ENCODE measurements at regions not wholly inside any gene's neighbourhood (a gene's known extent, or its start where the extent isn't known, plus 50 kb on each side); places are given as distances from the start of the nearest gene placed in this dataset.

DNA sequence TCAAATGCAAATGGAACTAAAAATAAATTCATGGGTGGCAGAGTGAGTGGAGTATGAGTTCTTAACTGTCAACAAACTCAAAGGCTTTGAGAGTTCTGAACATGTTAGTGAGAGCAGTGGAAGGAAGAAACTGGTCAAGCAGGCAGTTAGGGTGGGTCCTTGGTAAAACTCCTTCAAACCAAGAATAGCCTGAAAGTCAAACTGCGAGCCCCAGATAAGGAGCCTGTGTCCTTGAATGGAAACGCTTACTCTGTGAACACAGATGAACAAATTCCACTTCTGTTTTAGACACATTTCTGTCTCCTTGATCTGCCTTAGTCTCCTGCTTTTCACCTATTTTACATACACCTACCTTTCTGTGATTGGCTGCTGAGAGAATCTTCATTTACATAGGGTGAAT is 129.4 kb upstream of the PCDH18 start:
- no peak for DNase-seq

DNA sequence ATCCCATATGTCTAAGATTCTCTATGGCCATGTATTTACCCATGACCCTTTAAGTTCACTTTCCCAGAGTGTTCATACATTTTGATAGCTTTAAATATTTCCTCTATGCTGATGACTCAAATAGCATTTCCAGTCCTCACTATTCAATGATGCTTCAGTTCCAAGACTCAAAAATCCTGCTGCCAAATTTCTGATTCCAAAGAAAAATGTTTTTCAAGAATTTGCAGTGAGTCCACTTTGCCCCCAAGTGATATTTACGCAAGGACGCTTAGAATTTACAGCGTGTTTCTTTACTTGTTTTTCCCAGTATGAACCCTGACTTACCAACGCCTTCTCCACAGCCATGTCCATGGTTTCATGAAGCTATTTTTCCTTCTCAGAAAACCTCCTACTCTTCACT is 127.9 kb upstream of the PCDH18 start:
- DNase-seq = peak; percentile 18

DNA sequence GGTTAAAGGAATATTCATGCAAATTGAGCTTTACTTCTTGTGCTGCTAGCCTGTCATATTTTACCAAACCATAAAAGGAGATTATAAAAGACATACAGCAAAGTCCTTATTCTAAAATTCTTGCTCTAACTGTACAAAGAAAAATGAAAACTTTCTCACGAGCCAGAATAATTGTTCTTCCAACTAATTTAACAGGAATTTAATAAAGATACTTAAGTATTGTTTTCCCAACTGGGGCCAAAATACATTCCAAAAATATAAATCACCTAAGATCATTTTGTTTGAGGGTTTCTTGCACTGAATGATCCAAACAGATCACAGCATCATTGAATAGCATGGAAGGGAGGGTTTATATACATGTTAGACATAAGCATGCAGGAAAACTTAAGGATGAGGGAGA is 127.1 kb upstream of the PCDH18 start:
- DNase-seq = peak; percentile 48

DNA sequence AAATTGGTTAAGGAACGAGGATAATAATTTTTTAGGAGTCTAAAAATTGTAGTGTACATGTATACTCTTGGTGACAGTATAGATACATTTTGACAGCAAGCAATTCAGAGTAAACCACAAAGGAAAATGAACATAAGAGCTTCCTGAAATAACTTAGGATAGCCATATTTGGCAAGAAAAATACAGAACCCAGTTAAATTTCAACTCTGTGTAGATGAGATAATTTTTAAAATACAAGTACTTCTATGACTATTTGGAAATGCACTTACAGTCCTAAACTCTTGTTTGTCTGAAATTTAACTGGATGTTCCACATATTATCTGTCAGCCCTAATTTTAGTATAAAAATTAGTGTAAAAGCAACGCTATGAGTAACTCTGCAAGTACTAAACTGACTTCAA is 124.4 kb upstream of the PCDH18 start:
- no peak for DNase-seq

DNA sequence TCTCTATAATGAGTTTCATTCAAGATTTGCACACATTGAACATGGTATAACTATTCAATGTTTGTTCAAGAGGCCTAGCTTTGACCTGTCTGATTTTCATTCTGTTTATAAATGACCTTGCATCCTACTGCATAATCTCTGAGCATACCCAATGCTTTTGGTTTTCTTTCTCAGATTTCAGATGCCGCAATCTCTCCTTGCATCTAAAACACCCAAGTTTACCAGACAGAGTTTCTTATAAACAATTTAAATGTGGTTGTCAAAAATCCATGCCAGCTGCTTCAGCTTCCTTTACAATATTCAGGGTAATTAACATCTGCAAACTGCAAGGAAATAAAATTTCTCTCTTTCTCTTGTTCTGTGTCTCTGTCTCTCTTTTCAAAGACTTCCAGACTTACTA is 123.0 kb upstream of the PCDH18 start:
- DNase-seq = no peak

DNA sequence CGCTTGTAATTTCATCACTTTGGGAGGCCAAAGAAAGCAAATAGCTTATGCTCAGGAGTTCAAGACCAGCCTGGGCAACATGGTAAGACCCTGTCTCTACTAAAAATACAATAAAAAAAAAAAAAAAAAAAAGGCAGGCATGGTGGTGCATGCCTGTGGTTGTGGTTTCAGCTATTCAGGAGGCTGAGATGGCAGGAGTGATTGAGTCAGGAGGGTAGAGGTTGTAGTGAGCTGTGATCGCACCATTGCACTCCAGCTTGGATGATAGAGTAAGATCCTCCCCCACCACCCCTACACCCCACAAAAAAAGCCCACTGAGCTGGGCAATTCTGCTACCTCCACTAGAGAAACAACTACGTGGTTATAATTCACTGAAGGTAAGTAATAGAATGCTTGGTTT is 118.8 kb upstream of the PCDH18 start:
- DNase-seq = peak; percentile 61

DNA sequence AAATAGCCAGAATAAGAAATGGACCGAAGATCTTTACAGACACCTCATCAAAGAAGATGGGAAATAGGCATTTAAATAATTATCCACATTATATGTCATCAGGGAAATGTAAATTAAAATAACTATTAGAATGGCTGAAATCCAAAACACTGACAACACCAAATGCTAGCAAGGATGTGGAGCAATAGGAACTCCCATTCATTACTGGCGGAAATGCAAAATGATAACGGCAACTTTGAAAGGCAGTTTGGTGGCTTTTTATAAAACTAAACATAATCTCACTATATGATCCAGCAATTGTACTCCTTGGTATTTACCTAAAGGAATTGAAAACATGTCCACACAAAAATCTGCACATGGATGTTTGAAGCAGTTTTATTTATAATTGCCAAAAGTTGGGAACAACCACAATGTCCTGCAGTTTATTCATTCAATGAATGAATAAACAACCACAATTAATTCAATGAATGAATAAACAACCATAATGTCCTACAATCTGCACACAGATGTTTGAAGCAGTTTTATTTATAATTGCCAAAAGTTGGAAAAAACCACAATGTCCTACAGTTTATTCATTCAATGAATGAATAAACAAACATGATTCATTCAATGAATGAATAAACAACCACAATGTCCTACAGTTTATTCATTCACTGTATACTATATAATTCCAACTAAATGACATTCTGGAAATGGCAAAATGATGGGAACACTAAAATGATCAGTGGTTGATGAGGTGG is 117.6 kb upstream of the PCDH18 start:
- peak; percentile 57 for DNase-seq

DNA sequence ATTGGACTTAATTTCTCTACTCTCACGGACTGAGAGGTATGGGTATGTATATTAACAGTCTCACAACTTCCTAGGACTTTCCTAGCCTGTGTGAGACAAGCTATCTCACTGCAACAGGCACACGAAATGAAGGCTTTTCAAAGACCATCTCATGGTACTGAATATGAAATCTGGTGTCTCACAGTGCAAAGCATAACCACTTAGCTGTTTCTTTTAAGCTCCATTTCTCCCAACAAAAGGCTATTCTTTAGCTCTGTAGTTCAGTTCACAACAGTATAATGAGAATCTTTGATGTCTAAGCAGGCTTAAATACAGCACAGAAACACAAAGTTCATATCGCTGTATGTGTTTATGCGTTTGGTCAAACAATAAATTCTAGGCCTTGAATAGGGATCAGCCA is 116.2 kb upstream of the PCDH18 start:
- no peak for DNase-seq

DNA sequence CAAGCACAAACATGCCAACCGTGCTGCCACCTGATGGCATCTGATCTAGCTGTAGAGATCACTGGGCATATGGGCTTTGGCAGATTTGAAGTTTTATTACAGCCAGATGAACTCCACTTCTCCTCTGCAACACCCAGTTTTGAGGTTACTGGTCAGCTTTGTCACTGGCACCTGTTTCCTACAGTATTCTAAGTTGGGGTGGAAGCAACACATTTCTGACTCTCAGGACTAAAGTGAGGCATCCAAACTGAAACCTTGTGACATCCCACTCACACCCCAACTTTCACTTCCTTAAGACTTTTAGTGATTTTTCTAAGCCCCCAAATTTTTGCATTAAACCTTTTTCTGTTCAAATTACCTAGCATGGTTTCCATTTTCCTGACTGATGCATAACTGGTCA is 115.1 kb upstream of the PCDH18 start:
- no peak for DNase-seq

DNA sequence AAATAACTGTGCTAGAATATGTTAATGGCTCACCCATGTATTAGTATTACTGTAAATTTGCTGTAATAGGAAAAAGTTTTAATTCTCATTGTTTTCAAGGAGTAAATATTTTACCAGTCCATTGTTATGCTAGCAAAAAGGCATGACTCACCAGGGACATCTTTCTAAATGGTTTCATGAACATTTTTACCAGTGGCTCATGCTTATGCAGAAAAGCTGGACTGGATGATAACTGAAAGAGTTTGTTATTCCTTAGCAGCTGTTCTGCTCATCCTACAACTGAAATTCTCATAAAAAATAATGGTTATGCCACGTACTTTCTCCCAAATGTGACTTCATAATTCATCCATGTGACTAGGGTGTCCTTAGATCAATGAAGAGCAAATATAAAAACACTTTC is 111.9 kb upstream of the PCDH18 start:
- no peak for DNase-seq

DNA sequence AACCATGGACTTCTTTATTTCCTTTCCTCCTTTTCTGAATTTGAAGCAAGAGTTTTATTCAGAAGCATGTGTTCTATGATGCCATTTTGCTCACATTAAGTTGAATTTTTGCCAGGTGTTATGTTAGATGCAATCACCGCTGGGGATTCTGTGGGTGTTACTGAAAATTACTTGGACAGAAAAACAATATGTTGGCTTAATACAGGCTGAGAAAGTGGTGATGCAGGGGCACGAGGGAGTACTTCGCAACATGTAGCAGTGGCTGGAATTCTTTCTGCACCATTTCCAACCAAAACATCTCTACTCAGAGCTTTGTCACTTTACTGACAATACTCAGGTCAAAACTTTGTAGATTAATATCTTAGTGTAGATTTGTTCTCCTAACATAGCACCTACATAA is 109.2 kb upstream of the PCDH18 start:
- no peak for DNase-seq

DNA sequence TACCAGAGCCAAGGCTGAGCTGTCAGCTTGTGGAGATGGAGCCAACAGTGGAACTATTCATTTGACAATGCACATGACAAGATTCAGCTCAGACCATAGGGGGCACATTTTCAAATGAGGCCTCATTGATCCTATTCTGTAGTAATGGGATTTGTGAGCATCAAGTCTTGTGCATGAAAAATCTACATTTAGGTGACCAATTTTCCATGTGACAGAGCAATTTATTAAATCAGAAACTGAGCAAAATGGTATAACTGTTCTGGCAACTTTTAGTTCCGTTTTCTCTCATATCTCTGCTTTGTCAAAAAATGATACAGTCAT is 108.5 kb upstream of the PCDH18 start:
- DNase-seq = no peak

DNA sequence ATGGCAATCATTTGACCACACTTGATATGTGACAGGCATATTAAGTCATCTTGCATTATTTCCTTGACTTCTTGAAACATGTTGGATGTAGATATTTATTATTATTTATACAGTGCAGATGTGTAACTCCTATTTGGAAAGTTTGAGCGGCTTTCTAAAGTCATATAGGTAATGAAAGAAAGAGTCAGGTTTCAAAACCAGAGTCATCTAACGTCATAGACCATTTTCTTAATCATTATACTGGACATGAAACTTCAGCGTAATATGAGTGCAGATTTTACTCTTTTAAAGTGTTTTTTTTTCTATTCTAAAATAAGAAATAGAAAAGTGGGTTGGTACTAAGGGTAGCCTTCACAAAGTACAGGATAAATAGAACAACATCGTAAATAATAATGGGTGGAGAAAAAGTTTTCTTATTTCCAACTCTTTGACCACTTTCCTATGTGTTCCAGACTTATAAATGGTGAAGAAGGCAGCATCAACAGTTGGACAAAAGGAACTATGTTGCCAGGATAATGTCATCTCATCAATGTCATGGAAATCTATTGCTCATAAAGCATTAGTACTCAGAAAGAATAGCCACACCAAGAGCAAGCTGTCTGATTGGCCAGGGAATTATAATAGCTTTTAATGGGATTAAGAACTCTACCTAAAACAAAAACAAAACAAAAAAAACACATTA is 108.0 kb upstream of the PCDH18 start:
- no peak for DNase-seq

DNA sequence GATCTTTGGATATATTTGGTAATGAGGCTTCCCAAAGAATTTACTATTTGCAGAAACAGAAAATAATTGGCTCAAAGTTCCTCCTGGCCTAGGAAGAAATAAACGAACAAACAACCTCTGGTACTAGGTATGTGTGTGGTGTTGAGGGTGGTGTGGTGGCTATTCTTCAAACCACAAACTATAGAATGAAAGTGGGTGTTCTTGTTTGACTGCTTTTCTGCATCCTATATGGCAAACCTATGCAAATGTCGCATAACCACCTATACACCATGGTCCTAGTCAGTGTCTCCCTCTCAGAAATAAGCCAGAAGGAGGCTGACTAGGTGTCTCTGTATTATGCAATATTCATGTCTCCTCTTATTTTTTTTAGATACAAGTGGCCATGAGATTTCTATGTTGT is 106.6 kb upstream of the PCDH18 start:
- DNase-seq = no peak

DNA sequence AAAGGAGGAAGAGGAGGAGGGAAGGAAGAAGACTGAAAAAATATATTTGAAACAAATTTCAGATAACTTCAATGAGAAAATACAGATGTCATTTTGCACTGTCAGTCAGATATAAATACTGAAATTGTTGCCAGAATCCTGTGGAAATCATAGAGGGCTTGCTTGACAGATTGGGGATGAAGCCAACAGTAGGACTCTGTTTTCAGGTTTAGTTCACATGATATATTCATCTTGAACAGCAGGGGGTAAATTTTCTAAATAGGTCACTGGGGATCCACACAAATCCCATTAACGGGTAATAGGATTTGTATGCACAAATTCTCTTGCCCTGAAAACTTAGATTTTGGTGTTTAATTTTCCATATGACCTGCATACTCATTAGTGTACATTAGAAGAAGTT is 103.3 kb upstream of the PCDH18 start:
- no peak for DNase-seq

DNA sequence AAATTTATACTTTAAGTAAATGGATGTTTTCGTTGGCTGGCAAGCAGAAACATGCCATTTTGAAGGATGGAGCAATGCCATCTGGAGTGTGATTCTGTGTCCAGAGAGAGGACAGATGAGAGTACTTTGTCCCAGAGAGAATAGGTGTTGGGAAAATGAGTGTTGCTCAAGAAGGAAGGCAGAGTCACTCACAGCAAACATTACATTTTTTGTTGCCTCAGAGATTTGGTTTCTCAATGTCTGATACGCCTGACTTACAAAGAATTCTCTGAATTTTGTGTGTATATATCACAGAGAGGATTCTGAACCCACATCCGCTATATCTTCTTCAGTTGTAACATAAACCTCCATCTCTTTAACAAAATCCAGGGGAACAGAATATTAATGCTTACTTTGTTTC is 102.8 kb upstream of the PCDH18 start:
- DNase-seq = no peak

DNA sequence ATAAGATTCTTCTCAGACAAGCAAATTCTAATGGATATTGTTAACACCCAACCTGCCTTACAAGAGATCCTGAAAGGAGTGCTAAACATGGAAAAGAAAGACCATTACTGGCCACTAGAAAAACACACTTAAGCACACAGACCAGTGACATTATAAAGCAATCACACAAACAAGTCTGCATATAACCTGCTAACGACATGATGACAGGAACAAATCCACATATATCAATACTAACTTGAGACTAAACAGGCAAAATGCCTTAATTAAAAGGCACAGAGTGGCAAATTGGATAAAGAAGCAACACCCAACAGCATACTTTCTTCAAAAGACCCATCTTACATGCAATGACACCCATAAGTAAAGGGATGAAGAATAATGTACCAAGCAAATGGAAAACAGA is 100.5 kb upstream of the PCDH18 start:
- DNase-seq = no peak

DNA sequence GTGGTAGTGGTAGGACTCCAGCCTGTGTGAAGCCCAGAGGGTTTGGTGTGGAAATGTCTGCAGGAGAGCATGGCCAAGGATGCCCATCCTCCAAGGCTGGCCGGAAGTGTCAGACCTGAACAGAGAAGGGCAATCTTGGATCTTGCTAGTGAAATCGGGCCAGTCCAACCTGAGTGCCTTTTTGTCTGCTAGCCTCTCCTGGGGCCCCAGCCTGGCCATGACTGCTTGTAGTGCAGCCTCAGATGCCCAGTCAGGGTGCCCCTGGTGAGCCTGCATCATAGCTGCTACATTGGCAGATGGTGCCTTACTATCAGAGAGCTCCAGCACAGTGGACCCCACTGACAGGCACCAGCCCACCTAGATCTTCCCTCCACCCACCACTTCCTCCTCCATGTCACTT is 99.3 kb upstream of the PCDH18 start:
- no peak for DNase-seq

DNA sequence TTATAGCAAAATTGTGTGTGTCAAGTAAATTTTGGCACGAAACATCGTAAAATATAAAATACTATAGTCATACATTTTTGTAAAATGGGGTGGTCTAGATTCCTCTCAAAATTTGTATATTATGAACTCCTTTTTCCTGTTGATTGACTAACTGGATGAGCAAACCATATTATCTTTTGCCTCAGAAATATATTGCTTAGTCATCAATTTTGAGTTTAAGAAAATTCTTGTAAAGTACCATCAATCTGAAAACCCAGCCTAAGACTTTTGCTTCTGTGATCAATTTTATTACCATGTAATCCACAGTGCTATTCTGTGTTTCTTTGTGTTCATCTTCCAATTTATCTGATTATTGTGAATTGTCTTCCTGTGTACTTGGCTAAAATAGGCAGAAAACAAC is 98.0 kb upstream of the PCDH18 start:
- no peak for DNase-seq

DNA sequence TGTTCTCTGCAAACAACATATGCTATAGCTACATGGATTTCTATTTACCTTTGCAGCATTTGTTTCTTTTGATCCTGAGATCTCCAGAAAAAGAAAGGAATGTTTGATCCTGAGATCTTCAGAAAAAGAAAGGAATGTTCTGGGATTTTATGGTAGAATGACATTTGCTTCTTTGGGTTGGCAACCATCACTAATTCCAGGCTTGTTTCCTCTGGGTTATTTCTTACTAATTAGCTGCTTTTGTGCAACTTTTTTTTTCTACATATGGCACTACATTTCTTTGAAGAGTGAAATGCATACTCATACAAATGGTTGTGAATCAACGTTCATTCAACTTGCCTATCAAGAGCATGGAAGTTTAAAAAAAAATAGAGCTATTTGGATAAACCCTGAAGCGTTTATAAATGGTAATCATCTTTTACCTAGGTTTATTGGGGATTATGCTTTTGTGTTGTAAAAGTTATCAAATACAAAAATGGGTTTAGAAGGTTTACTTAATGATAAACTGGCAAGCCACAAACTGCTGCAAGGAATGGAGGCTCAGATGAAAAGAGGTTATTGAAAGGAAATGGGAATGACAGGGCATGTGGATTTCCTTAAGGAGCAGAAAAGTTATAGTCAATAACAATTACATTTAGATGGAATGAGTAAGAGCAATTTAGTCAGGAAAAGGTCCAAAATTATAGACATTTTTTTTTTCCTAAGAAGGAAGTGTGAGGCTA is 95.6 kb upstream of the PCDH18 start:
- no peak for DNase-seq

DNA sequence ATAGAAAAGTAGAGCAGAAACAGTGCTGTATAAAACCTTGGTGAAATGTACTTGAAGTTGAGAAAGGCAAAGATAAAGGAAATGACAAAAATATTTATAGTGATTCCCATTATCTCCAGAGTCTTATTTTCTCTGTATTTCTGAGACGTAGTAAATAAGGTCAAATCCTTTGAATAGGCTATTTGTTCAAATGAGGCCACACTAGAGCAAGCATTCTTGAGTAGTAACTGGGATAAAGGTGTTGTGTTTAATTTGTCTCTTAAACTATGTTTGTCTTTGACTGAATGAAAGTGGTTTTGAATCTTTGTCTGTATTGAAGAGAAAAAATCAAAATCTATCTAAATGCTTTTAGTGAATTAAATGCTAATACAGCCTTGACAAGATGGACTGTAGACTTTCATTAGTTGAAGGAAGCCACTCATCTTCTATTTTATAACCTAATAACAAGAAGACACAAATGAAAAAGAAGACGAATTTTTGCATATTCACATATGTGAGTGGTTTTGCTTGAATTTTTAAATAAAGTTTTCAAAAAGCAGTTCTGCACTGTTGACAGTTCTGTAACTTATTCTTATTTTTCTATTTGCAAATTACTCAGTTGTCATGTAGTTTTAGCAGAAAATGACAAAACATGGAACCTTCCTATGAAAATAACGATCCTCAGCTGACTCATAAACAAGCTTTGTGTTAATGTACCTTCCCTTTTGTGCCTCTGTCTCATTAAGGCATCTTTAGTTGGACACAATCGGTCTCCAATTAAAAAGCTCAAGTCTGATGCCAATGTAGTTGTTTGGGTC is 94.8 kb upstream of the PCDH18 start:
- no peak for DNase-seq

DNA sequence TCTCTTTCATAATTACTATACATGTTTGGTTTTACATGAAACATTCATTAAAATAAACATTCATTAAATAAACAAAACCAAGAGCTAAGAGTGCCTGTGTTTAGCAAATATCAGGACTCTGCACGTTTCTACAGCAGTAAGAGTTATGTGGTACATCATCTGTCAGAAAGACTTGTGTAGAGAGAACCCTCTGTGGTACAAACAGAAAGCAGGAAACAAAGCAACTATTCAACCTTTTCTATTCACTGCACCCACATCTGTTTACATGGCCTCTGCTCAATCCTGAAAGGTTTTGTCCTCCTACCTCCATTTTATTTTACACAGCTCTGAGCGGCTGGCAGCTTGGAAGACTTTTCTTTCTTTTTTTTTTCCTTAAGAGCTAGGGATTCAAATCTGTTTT is 90.7 kb upstream of the PCDH18 start:
- DNase-seq = no peak

DNA sequence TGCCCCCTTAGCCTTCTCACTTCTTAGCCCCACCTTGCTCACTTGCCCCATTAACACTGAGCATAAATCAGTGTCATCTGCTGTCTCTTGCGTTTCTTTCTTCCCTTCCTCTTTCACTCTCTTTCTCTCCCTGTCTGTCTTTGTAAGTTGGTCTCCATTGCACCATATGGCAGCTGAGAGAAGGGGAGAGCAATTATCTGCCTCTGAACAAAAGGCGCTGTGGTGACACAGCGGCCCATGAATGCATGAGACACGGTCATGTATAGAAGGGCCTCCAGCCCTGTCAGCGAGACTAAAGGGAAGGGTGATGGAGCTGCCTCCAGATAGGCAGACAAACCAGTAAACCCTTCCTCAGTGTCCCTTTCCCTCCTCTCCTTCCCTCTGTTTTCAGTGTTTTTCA is 88.8 kb upstream of the PCDH18 start:
- DNase-seq = no peak

DNA sequence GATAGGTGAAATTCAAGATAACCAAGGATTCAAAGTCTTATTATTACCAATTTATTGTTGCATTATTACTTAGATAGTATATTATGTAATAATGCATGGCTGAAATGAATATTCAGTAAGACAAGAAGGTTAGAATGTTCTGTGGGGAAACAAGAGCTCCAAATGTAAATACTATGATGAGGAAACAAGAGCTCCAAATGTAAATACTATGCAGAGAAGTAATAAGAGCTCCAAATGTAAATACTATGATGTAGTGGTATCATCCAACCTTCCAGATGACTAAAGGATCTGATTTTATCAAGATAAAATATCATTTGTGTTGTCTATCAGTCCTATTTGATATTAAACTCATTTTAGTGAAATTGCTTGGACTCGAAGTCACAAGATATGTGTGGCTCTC is 82.2 kb upstream of the PCDH18 start:
- no peak for DNase-seq

Data from HCEC 1CT (cell line).